ENCODE measurements at regions not wholly inside any gene's neighbourhood (a gene's known extent, or its start where the extent isn't known, plus 50 kb on each side); places are given as distances from the start of the nearest gene placed in this dataset.

- TF ChIP-seq CTCF (IDR thresholded peaks at IDR 0.05; ENCODE audit: low read depth, low read length), result no peak
- Histone ChIP-seq H3K4me1 (no peaks in the 10 kb centered on the region), H3K27me3 (no peaks in the 10 kb centered on the region), H3K4me3 (ENCODE audit: low read depth, low read length) (no peak overlapping the region), H3K36me3 (no peaks in the 10 kb centered on the region), H3K9me3 (no peaks in the 10 kb centered on the region)
- no peak for DNase-seq
Observed at GRCh38 chr4:37023996-37024395, 220.5 kb upstream of the NWD2 start.

GRCh38 chr4:37040816-37041215 is 203.7 kb upstream of the NWD2 start:
- H3K36me3 ChIP-seq, result no peaks in the 10 kb centered on the region
- no peaks in the 10 kb centered on the region for H3K27me3 ChIP-seq
- H3K4me1 ChIP-seq, result no peaks in the 10 kb centered on the region
- H3K4me3 ChIP-seq (ENCODE audit: low read depth, low read length), result no peak overlapping the region
- no peaks in the 10 kb centered on the region for H3K9me3 ChIP-seq
- no peak for DNase-seq
- TF ChIP-seq CTCF (IDR thresholded peaks at IDR 0.05; ENCODE audit: low read depth, low read length), result no peak

GRCh38 chr4:37043342-37043741 is 201.2 kb upstream of the NWD2 start:
- Histone ChIP-seq H3K4me3 (ENCODE audit: low read depth, low read length) (no peak overlapping the region), H3K9me3 (no peaks in the 10 kb centered on the region), H3K4me1 (no peaks in the 10 kb centered on the region), H3K27me3 (no peaks in the 10 kb centered on the region), H3K36me3 (no peaks in the 10 kb centered on the region)
- no peak for DNase-seq
- no peak for TF ChIP-seq CTCF (IDR thresholded peaks at IDR 0.05; ENCODE audit: low read depth, low read length)

- no peaks in the 10 kb centered on the region for H3K9me3 ChIP-seq
- H3K4me3 ChIP-seq (ENCODE audit: low read depth, low read length), result no peak overlapping the region
- no peaks in the 10 kb centered on the region for H3K27me3 ChIP-seq
- no peak for TF ChIP-seq CTCF (IDR thresholded peaks at IDR 0.05; ENCODE audit: low read depth, low read length)
- no peaks in the 10 kb centered on the region for H3K4me1 ChIP-seq
- H3K36me3 ChIP-seq, result no peaks in the 10 kb centered on the region
- no peak for DNase-seq
Observed at GRCh38 chr4:37051111-37051510, 193.4 kb upstream of the NWD2 start.

- H3K4me1 ChIP-seq, result no peaks in the 10 kb centered on the region
- no peak for TF ChIP-seq CTCF (IDR thresholded peaks at IDR 0.05; ENCODE audit: low read depth, low read length)
- no peaks in the 10 kb centered on the region for H3K9me3 ChIP-seq
- no peaks in the 10 kb centered on the region for H3K27me3 ChIP-seq
- DNase-seq, result no peak
- no peak overlapping the region for H3K4me3 ChIP-seq (ENCODE audit: low read depth, low read length)
- H3K36me3 ChIP-seq, result no peaks in the 10 kb centered on the region
Observed at GRCh38 chr4:37051866-37052265, 192.7 kb upstream of the NWD2 start.

GRCh38 chr4:37054531-37055077 is 189.9 kb upstream of the NWD2 start:
- no peak overlapping the region for H3K4me3 ChIP-seq (ENCODE audit: low read depth, low read length)
- no peaks in the 10 kb centered on the region for H3K9me3 ChIP-seq
- TF ChIP-seq CTCF (IDR thresholded peaks at IDR 0.05; ENCODE audit: low read depth, low read length), result no peak
- no peaks in the 10 kb centered on the region for H3K36me3 ChIP-seq
- no peaks in the 10 kb centered on the region for H3K4me1 ChIP-seq
- DNase-seq, result no peak
- no peaks in the 10 kb centered on the region for H3K27me3 ChIP-seq

Measured in BE2C (cell line).